Muscle layer of duodenum (tissue), 2 donors: ENCODE measurements at regions not wholly inside any gene's neighbourhood (a gene's known extent, or its start where the extent isn't known, plus 50 kb on each side); places are given as distances from the start of the nearest gene placed in this dataset.

Experiments used
- H3K27ac ChIP-seq: one replicate; pipeline ENCODE4 v1.7.0; 2013; ENCODE audit warnings: mild to moderate bottlenecking, low read length
- H3K27me3 ChIP-seq: one replicate; pipeline ENCODE4 v1.7.0; 2013; ENCODE audit warnings: low read depth, mild to moderate bottlenecking, control low read depth, low read length
- H3K36me3 ChIP-seq, 2 donors: one replicate each; pipeline ENCODE4 v1.7.0; 2013; ENCODE audit warnings: low read length in 2 of 2, control low read depth in 1 of 2, mild to moderate bottlenecking in 1 of 2; ENCODE audit not compliant: insufficient read depth in 2 of 2, control insufficient read depth in 1 of 2
- H3K4me1 ChIP-seq, 2 donors: one replicate each; pipeline ENCODE4 v1.7.0; 2013; ENCODE audit warnings: low read length in 2 of 2, mild to moderate bottlenecking in 2 of 2, control low read depth in 1 of 2, moderate library complexity in 1 of 2; ENCODE audit not compliant: insufficient read depth in 2 of 2, control insufficient read depth in 1 of 2
- H3K4me3 ChIP-seq, 2 donors: one replicate each; pipeline ENCODE4 v1.7.0; 2013; ENCODE audit warnings: low read length in 2 of 2, low read depth in 1 of 2, mild to moderate bottlenecking in 1 of 2
- H3K9me3 ChIP-seq, 2 donors: one replicate each; pipeline ENCODE4 v1.7.0; 2013; ENCODE audit warnings: low read length in 2 of 2, control low read depth in 1 of 2, mild to moderate bottlenecking in 1 of 2; ENCODE audit not compliant: control insufficient read depth in 1 of 2
- donor health status: healthy.

- H3K4me1 ChIP-seq = no peaks in the 10 kb centered on the region
- no peaks in the 10 kb centered on the region for H3K27me3 ChIP-seq
- no peak overlapping the region for H3K27ac ChIP-seq
- no peaks in the 10 kb centered on the region for H3K36me3 ChIP-seq
- H3K4me3 ChIP-seq = no peak overlapping the region
- H3K9me3 ChIP-seq = no peaks in the 10 kb centered on the region
Observed at GRCh38 chr5:63894690-63895089, 67.6 kb downstream of the HTR1A start.

GRCh38 chr5:63878788-63879187, 83.5 kb downstream of the HTR1A start:
- no peaks in the 10 kb centered on the region for H3K9me3 ChIP-seq
- H3K4me3 ChIP-seq = no peak overlapping the region
- H3K4me1 ChIP-seq = no peaks in the 10 kb centered on the region
- H3K27ac ChIP-seq = no peak overlapping the region
- no peaks in the 10 kb centered on the region for H3K36me3 ChIP-seq
- H3K27me3 ChIP-seq = no peaks in the 10 kb centered on the region

- H3K4me1 ChIP-seq = no peaks in the 10 kb centered on the region
- no peak overlapping the region for H3K27ac ChIP-seq
- no peaks in the 10 kb centered on the region for H3K36me3 ChIP-seq
- no peaks in the 10 kb centered on the region for H3K9me3 ChIP-seq
- no peak overlapping the region for H3K4me3 ChIP-seq
- H3K27me3 ChIP-seq = no peaks in the 10 kb centered on the region
Observed at GRCh38 chr5:63877961-63878360, 84.3 kb downstream of the HTR1A start.

- Histone ChIP-seq H3K27ac (no peak overlapping the region), H3K4me1 (no peaks in the 10 kb centered on the region), H3K27me3 (no peaks in the 10 kb centered on the region), H3K36me3 (no peaks in the 10 kb centered on the region), H3K9me3 (peaks cover 7 to 22% of the 10 kb centered on the region in 2 donors), H3K4me3 (peak overlapping the region in 1 of 2 donors; percentile 24)
Observed at GRCh38 chr5:63860379-63860778, 101.9 kb downstream of the HTR1A start.

- no peak overlapping the region for H3K27ac ChIP-seq
- no peaks in the 10 kb centered on the region for H3K4me1 ChIP-seq
- H3K27me3 ChIP-seq = no peaks in the 10 kb centered on the region
- H3K9me3 ChIP-seq = peaks cover 0 to under 1% of the 10 kb centered on the region in 2 donors
- H3K4me3 ChIP-seq = no peak overlapping the region
- H3K36me3 ChIP-seq = no peaks in the 10 kb centered on the region
Observed at GRCh38 chr5:63854076-63854475, 108.2 kb downstream of the HTR1A start.

GRCh38 chr5:63843190-63843589, 119.1 kb downstream of the HTR1A start:
- Histone ChIP-seq H3K9me3 (no peaks in the 10 kb centered on the region), H3K36me3 (no peaks in the 10 kb centered on the region), H3K27me3 (no peaks in the 10 kb centered on the region), H3K27ac (no peak overlapping the region), H3K4me3 (no peak overlapping the region), H3K4me1 (no peaks in the 10 kb centered on the region)

- H3K27ac ChIP-seq = no peak overlapping the region
- H3K36me3 ChIP-seq = no peaks in the 10 kb centered on the region
- H3K4me1 ChIP-seq = no peaks in the 10 kb centered on the region
- H3K27me3 ChIP-seq = no peaks in the 10 kb centered on the region
- no peaks in the 10 kb centered on the region for H3K9me3 ChIP-seq
- H3K4me3 ChIP-seq = no peak overlapping the region
Observed at GRCh38 chr5:63837437-63837836, 124.8 kb downstream of the HTR1A start.

- H3K4me1 ChIP-seq = no peaks in the 10 kb centered on the region
- no peaks in the 10 kb centered on the region for H3K36me3 ChIP-seq
- no peak overlapping the region for H3K4me3 ChIP-seq
- no peaks in the 10 kb centered on the region for H3K9me3 ChIP-seq
- H3K27ac ChIP-seq = no peak overlapping the region
- no peaks in the 10 kb centered on the region for H3K27me3 ChIP-seq
Observed at GRCh38 chr5:63831381-63831780, 130.9 kb downstream of the HTR1A start.

- H3K9me3 ChIP-seq = no peaks in the 10 kb centered on the region
- no peak overlapping the region for H3K27ac ChIP-seq
- H3K36me3 ChIP-seq = no peaks in the 10 kb centered on the region
- no peaks in the 10 kb centered on the region for H3K4me1 ChIP-seq
- no peaks in the 10 kb centered on the region for H3K27me3 ChIP-seq
- no peak overlapping the region for H3K4me3 ChIP-seq
Observed at GRCh38 chr5:63825984-63826383, 136.3 kb downstream of the HTR1A start.

GRCh38 chr5:63823583-63823982, 138.7 kb downstream of the HTR1A start:
- Histone ChIP-seq H3K36me3 (no peaks in the 10 kb centered on the region), H3K27ac (no peak overlapping the region), H3K4me3 (no peak overlapping the region), H3K4me1 (no peaks in the 10 kb centered on the region), H3K27me3 (no peaks in the 10 kb centered on the region), H3K9me3 (no peaks in the 10 kb centered on the region)

GRCh38 chr5:63822614-63823013, 139.6 kb downstream of the HTR1A start:
- Histone ChIP-seq H3K4me1 (no peaks in the 10 kb centered on the region), H3K4me3 (no peak overlapping the region), H3K27me3 (no peaks in the 10 kb centered on the region)

GRCh38 chr5:63820577-63820976, 141.7 kb downstream of the HTR1A start:
- Histone ChIP-seq H3K27me3 (no peaks in the 10 kb centered on the region), H3K27ac (no peak overlapping the region), H3K4me1 (no peaks in the 10 kb centered on the region), H3K4me3 (no peak overlapping the region), H3K9me3 (peaks cover 0 to 4% of the 10 kb centered on the region in 2 donors), H3K36me3 (no peaks in the 10 kb centered on the region)

More at GRCh38 chr5:63822614-63823013, 139.6 kb downstream of the HTR1A start:
- H3K36me3 ChIP-seq = no peaks in the 10 kb centered on the region
- H3K9me3 ChIP-seq = no peaks in the 10 kb centered on the region
- no peak overlapping the region for H3K27ac ChIP-seq
